Sigmoid colon (tissue), 4 donors: ENCODE measurements at regions not wholly inside any gene's neighbourhood (a gene's known extent, or its start where the extent isn't known, plus 50 kb on each side); places are given as distances from the start of the nearest gene placed in this dataset.

Experiments
- EP300 ChIP-seq, 4 donors: sonication (generic); formaldehyde crosslinking; IDR thresholded peaks; one replicate each; pipeline ENCODE4 v1.6.1; 2017; ENCODE audit warnings: antibody characterized with exemption in 4 of 4
- POLR2A ChIP-seq, 2 donors: fragments of 450-650 bp; IDR thresholded peaks; one replicate each; pipeline ENCODE4 v1.6.1; 2016; ENCODE audit warnings: antibody characterized with exemption in 2 of 2, mild to moderate bottlenecking in 2 of 2, moderate library complexity in 2 of 2

DNA sequence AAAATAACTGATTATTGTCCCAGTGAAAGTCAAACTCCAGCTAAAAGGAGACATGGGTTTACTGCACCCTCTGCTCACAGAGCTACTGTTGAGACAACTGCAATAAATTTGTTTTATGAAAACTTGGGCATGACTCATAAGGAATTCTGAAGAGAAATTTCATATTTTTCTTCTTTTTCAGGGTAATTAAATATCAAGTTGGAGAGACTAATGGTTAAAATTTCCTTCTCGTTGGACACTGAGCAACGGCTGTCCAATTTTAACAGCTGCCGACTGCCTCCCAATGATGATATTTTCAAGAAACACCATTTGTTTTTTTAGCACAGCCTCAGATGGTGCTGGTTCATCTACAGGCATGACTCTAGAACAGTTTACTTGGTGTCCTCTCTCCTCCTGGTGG lies 259.2 kb upstream of the RGMB start:
- TF ChIP-seq EP300 (IDR thresholded peaks at IDR 0.05) = no peak
- TF ChIP-seq POLR2A (IDR thresholded peaks at IDR 0.05) = no peak
